Natural killer cell (primary cell): ENCODE measurements at regions not wholly inside any gene's neighbourhood (a gene's known extent, or its start where the extent isn't known, plus 50 kb on each side); places are given as distances from the start of the nearest gene placed in this dataset.

Experiments
- ATAC-seq, 3 donors: fragments of 150-1000 bp in 2 of 3; fragments of 200-7000 bp in 1 of 3; cut with Tn5 transposase; 1 replicate in 1 of 3; 2 replicates in 2 of 3; pipeline ENCODE4 v1.10.0; 2021; ENCODE audit warnings: mild to moderate bottlenecking in 2 of 3, moderate library complexity in 2 of 3
- DNase-seq, 2 donors: peaks; one replicate each; pipeline versions ENCODE4 v3.0.0 to v3.0.0-alpha.2; 2013 to 2021; ENCODE audit warnings: mixed read lengths in 1 of 2
- H3K27ac ChIP-seq: one replicate; pipeline ENCODE4 v1.5.1; 2013; ENCODE audit warnings: mild to moderate bottlenecking, low read length
- H3K27me3 ChIP-seq: one replicate; pipeline ENCODE4 v1.6.1; 2013; ENCODE audit warnings: low read length; ENCODE audit not compliant: control insufficient read depth, insufficient read depth
- H3K36me3 ChIP-seq: one replicate; pipeline ENCODE4 v1.6.1; 2013; ENCODE audit warnings: low read length; ENCODE audit not compliant: control insufficient read depth, insufficient read depth
- H3K4me1 ChIP-seq: one replicate; pipeline ENCODE4 v1.6.1; 2013; ENCODE audit warnings: low read length; ENCODE audit not compliant: control insufficient read depth, insufficient read depth
- H3K4me3 ChIP-seq: one replicate; pipeline ENCODE4 v1.5.1; 2013; ENCODE audit warnings: low read length
- H3K9me3 ChIP-seq: one replicate; pipeline ENCODE4 v1.6.1; 2013; ENCODE audit warnings: low read length; ENCODE audit not compliant: control insufficient read depth, insufficient read depth
- H3K27ac Mint-ChIP-seq, 2 donors: one replicate each; pipeline ENCODE4 v1.8.0; 2022; ENCODE audit warnings: mild to moderate bottlenecking in 2 of 2, mixed read lengths in 2 of 2, moderate library complexity in 1 of 2
- H3K27me3 Mint-ChIP-seq, 2 donors: one replicate each; pipeline ENCODE4 v1.8.0; 2022; ENCODE audit warnings: low read depth in 2 of 2, mixed read lengths in 2 of 2
- H3K36me3 Mint-ChIP-seq: one replicate; pipeline ENCODE4 v1.8.0; 2022; ENCODE audit warnings: mixed read lengths
- H3K4me1 Mint-ChIP-seq, 2 donors: one replicate each; pipeline ENCODE4 v1.8.0; 2022; ENCODE audit warnings: mixed read lengths in 2 of 2
- H3K4me3 Mint-ChIP-seq: one replicate; pipeline ENCODE4 v1.8.0; 2022; ENCODE audit warnings: mild to moderate bottlenecking, moderate library complexity, mixed read lengths
- H3K9me3 Mint-ChIP-seq, 2 donors: one replicate each; pipeline ENCODE4 v1.8.0; 2022; ENCODE audit warnings: mixed read lengths in 2 of 2
- WGBS: methylation state at CpG from one replicate; pipeline ENCODE4 v1.1.7; 2013; ENCODE audit warnings: missing lambda C conversion rate; ENCODE audit not compliant: insufficient coverage; 5-methylcytosine and 5-hydroxymethylcytosine counted together
- intact Hi-C: fragments of 100-400 bp; cut with micrococcal nuclease; formaldehyde crosslinking; loops from one replicate; pipeline ENCODE4 v1.14.2; 2022
- TF ChIP-seq, protein P1 (sequence below): fragments of 200-600 bp; IDR thresholded peaks from one replicate; pipeline ENCODE4 v1.8.0; 2022; ENCODE audit warnings: antibody characterized with exemption

DNA sequence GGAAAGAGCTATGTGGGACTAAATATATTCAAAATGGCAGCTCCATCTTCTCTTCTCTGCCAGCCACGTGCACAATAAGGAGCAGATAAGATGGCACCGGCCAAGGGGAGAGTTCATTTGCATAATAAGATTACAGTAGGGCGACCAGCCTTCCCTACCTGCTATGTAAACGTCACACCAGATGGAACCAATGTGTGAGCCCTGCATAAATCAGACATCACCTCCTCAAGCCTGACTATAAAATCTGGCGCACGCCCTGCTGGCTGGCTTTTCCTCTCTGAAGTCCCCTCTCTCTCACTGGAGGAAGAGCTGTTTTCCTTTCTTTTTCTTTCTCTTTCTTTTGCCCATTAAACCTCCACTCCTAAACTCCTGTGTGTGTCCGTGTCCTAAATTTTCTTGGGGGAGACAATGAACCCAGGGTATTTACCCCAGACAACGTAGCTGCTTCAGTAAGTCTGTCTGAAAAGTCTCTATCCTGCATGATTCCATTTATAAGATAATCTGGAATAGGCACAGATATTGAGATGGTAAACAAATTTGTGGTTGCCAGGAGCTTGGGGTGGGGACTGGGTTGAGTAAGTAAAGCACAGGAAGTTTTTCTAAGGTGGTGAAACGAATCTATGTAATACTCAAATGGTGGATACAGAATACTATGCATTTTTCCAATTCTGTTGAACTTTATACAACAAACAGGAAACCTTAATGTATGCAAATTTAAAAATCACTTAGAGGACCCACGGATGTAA, 670.0 kb upstream of the KIRREL3 start:
- Histone ChIP-seq H3K27ac (no peak overlapping the region), H3K4me1 (no peaks in the 10 kb centered on the region), H3K27me3 (no peaks in the 10 kb centered on the region), H3K36me3 (no peaks in the 10 kb centered on the region), H3K4me3 (no peak overlapping the region), H3K9me3 (no peaks in the 10 kb centered on the region)
- Mint-ChIP-seq H3K27me3 (no peaks in the 10 kb centered on the region), H3K9me3 (peaks cover 2% of the 10 kb centered on the region in 2 donors), H3K4me1 (no peaks in the 10 kb centered on the region), H3K27ac (no peak overlapping the region), H3K36me3 (no peaks in the 10 kb centered on the region), H3K4me3 (no peak overlapping the region)
- intact Hi-C loops, result no loop called here
- DNase-seq, result no peak
- WGBS, result 88% methylated on average over 6 of the region's 10 CpGs
- TF ChIP-seq, protein P1, sequence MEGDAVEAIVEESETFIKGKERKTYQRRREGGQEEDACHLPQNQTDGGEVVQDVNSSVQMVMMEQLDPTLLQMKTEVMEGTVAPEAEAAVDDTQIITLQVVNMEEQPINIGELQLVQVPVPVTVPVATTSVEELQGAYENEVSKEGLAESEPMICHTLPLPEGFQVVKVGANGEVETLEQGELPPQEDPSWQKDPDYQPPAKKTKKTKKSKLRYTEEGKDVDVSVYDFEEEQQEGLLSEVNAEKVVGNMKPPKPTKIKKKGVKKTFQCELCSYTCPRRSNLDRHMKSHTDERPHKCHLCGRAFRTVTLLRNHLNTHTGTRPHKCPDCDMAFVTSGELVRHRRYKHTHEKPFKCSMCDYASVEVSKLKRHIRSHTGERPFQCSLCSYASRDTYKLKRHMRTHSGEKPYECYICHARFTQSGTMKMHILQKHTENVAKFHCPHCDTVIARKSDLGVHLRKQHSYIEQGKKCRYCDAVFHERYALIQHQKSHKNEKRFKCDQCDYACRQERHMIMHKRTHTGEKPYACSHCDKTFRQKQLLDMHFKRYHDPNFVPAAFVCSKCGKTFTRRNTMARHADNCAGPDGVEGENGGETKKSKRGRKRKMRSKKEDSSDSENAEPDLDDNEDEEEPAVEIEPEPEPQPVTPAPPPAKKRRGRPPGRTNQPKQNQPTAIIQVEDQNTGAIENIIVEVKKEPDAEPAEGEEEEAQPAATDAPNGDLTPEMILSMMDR, result no peak
- no peak for ATAC-seq

DNA sequence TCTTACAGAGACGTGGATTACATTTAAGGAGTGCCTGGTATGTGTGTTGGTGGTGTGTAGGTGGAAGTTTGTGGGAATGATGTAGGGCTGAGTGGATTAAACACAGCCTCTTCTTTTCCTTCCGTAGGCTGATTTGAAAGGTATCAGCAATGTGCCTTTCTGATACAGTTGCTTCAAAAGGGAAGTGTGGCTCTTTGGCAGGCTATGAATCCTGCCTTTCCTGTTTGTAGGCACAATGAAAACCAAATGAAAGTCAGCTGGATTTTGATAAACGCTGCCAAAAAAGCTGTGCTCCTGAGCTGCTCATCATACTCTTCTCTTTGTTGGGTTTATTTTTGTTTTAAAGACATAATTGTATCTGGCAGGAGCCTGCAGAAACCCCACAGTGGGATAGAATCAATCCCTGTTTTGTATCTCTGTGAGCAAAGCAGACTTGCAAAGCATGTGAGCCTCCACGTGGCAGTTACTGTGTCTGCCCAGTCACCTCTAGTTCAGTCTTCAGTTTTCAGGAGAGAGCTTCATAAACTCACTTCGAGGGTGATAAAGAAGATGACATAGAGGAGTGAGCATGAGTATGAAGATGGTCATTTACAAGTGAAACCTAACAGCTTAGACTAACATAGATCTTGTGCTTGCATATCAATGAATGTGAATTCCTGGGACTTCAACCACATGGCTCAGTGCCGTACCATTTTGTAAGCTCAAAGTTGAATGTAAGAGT, 655.7 kb upstream of the KIRREL3 start:
- Mint-ChIP-seq H3K27me3 (no peaks in the 10 kb centered on the region), H3K9me3 (peaks cover 2% of the 10 kb centered on the region in 2 donors), H3K36me3 (no peaks in the 10 kb centered on the region), H3K4me1 (no peaks in the 10 kb centered on the region), H3K27ac (no peak overlapping the region), H3K4me3 (no peak overlapping the region)
- H3K4me3 ChIP-seq, result no peak overlapping the region
- no peaks in the 10 kb centered on the region for H3K9me3 ChIP-seq
- no peaks in the 10 kb centered on the region for H3K27me3 ChIP-seq
- intact Hi-C loops, result no loop called here
- ATAC-seq (no peak), DNase-seq (no peak)
- H3K27ac ChIP-seq, result no peak overlapping the region
- TF ChIP-seq, protein P1, result no peak
- no peaks in the 10 kb centered on the region for H3K4me1 ChIP-seq
- H3K36me3 ChIP-seq, result no peaks in the 10 kb centered on the region
- 36% methylated on average over 6 of the region's 6 CpGs for WGBS

DNA sequence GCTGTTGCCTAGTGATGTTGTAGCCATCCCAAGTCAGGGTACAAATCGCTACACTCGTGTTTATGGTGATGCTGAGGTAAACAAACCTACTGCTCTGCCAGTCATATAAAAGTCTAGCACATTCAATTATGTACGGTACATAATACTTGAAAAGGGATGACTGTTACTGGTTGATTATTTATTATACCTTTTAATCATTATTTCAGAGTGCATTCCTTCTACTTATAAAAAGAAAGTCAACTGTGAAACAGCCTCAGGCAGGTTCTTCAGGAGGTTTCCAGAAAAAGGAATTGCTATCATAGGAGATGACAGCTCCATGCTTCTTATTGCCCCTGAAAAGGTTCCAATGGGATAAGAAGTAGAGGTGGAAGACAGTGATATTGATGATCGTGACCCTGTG, 652.5 kb upstream of the KIRREL3 start:
- H3K27ac ChIP-seq, result no peak overlapping the region
- 93% methylated on average over 3 of the region's 4 CpGs for WGBS
- H3K36me3 ChIP-seq, result no peaks in the 10 kb centered on the region
- no peaks in the 10 kb centered on the region for H3K36me3 Mint-ChIP-seq
- H3K4me3 Mint-ChIP-seq, result no peak overlapping the region
- ATAC-seq (no peak), DNase-seq (no peak)
- intact Hi-C loops, result no loop called here
- H3K9me3 ChIP-seq, result no peaks in the 10 kb centered on the region
- no peak overlapping the region for H3K4me3 ChIP-seq
- TF ChIP-seq, protein P1, result no peak
- H3K4me1 ChIP-seq, result no peaks in the 10 kb centered on the region
- no peak overlapping the region for H3K27ac Mint-ChIP-seq
- H3K27me3 Mint-ChIP-seq, result no peaks in the 10 kb centered on the region
- H3K9me3 Mint-ChIP-seq, result peaks cover 0 to 2% of the 10 kb centered on the region in 2 donors
- H3K4me1 Mint-ChIP-seq, result no peaks in the 10 kb centered on the region
- no peaks in the 10 kb centered on the region for H3K27me3 ChIP-seq
